Activated CD4-positive, alpha-beta T cell treated with anti-CD3 and anti-CD28 coated beads for 36 hours (primary cell): ENCODE measurements at regions not wholly inside any gene's neighbourhood (a gene's known extent, or its start where the extent isn't known, plus 50 kb on each side); places are given as distances from the start of the nearest gene placed in this dataset.

Experiments
- ATAC-seq: fragments of 200-7000 bp; cut with Tn5 transposase; one replicate; pipeline ENCODE4 v1.10.0; 2021; ENCODE audit warnings: mild to moderate bottlenecking, moderate library complexity
- CTCF ChIA-PET: fragments of 350-600 bp; sonication (Branson Sonifier 250); formaldehyde crosslinking; loops from one replicate; lab custom pipeline; 2021; ENCODE audit warnings: antibody characterized with exemption; lab: Charles Lee
- POLR2A ChIA-PET: fragments of 350-600 bp; sonication (Branson Sonifier 250); formaldehyde crosslinking; loops from one replicate; lab custom pipeline; 2021; ENCODE audit warnings: antibody characterized with exemption, inconsistent platforms; lab: Charles Lee
- DNase-seq: peaks from one replicate; pipeline ENCODE4 v3.0.0-alpha.2; 2020
- H3K27ac Mint-ChIP-seq: one replicate; pipeline ENCODE4 v1.8.0; 2021; ENCODE audit warnings: mixed read lengths
- H3K27me3 Mint-ChIP-seq: one replicate; pipeline ENCODE4 v1.8.0; 2021; ENCODE audit warnings: mixed read lengths
- H3K36me3 Mint-ChIP-seq: one replicate; pipeline ENCODE4 v1.8.0; 2021; ENCODE audit warnings: low read depth, mixed read lengths
- H3K4me1 Mint-ChIP-seq: one replicate; pipeline ENCODE4 v1.8.0; 2021; ENCODE audit warnings: mixed read lengths
- H3K4me3 Mint-ChIP-seq: one replicate; pipeline ENCODE4 v1.8.0; 2021; ENCODE audit warnings: mild to moderate bottlenecking, moderate library complexity, mixed read lengths
- H3K9me3 Mint-ChIP-seq: one replicate; pipeline ENCODE4 v1.8.0; 2021; ENCODE audit warnings: low read depth, mixed read lengths
- intact Hi-C, 2 experiments: fragments of 100-400 bp; cut with DNase I in 1 of 2; cut with micrococcal nuclease in 1 of 2; formaldehyde crosslinking; loops; one replicate each; pipeline versions ENCODE4 v1.14.2 to v1.15.1; 2022 to 2024; cut with DNase I, micrococcal nuclease

DNA sequence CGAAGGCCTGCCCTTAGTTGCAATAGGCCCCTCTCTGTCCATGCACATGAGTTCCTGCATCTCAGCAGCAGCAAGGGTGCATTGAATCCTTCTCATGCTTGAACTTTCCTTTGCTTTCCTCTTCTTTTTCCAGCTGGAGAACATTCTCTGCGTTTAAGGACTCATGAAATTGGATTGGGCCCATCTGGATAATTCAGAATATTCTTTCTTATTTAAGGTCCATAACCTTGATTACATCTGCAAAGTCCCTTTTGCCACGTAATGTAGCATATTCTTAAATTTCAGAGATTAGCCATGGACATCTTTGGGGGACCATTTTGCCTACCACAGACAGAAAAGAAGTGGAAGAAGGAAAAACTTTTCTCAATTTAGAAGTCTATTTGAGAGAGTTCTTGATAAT, 159.7 kb upstream of the C21orf91 start:
- CTCF ChIA-PET = no interaction called here
- Mint-ChIP-seq H3K27ac (no peak overlapping the region), H3K4me3 (no peak overlapping the region), H3K36me3 (no peaks in the 10 kb centered on the region), H3K9me3 (no peaks in the 10 kb centered on the region), H3K4me1 (no peaks in the 10 kb centered on the region), H3K27me3 (no peaks in the 10 kb centered on the region)
- POLR2A ChIA-PET = no interaction called here
- no peak for DNase-seq
- intact Hi-C loops = no loop called here
- ATAC-seq = no peak

DNA sequence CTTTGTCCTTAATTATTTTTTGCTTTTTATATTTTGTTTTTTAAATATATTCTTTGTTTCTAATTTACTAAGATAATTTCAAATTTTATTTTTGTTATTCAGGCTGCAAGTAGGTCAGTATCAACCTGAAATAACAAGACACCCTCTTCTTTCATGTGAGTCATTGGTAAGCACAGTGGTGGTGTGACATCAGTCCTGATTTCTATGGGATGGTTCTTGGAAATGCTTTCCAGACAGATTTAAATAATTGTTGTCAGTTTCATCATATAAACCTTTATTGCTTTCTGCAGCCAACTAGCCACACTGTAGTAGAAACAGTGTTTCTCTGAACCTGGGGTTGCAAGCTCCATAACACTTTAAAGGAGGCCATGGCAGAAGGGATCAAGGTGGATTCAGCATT, 157.5 kb upstream of the C21orf91 start:
- no peaks in the 10 kb centered on the region for H3K4me1 Mint-ChIP-seq
- POLR2A ChIA-PET = no interaction called here
- no peaks in the 10 kb centered on the region for H3K9me3 Mint-ChIP-seq
- H3K27me3 Mint-ChIP-seq = no peaks in the 10 kb centered on the region
- intact Hi-C loops = no loop called here
- DNase-seq (no peak), ATAC-seq (no peak)
- CTCF ChIA-PET = no interaction called here
- H3K4me3 Mint-ChIP-seq = no peak overlapping the region
- H3K36me3 Mint-ChIP-seq = no peaks in the 10 kb centered on the region
- H3K27ac Mint-ChIP-seq = no peak overlapping the region

GRCh38 chr21:17976139-17976538, 157.0 kb upstream of the C21orf91 start:
- ATAC-seq (no peak), DNase-seq (no peak)
- no peaks in the 10 kb centered on the region for H3K27me3 Mint-ChIP-seq
- H3K36me3 Mint-ChIP-seq = no peaks in the 10 kb centered on the region
- H3K27ac Mint-ChIP-seq = no peak overlapping the region
- no peaks in the 10 kb centered on the region for H3K9me3 Mint-ChIP-seq
- no peaks in the 10 kb centered on the region for H3K4me1 Mint-ChIP-seq
- intact Hi-C loops = no loop called here
- POLR2A ChIA-PET = no interaction called here
- no peak overlapping the region for H3K4me3 Mint-ChIP-seq
- CTCF ChIA-PET = no interaction called here

- ChIA-PET POLR2A (no interaction called here), CTCF (interaction anchor here (1.0 kb wide), 1 partner anchor 143 kb away, joined by 3 read pairs; no protein-coding TSS in a partner anchor)
- H3K27me3 Mint-ChIP-seq = no peaks in the 10 kb centered on the region
- no peak for ATAC-seq
- no peaks in the 10 kb centered on the region for H3K36me3 Mint-ChIP-seq
- no peak overlapping the region for H3K27ac Mint-ChIP-seq
- no peak overlapping the region for H3K4me3 Mint-ChIP-seq
- H3K4me1 Mint-ChIP-seq = no peaks in the 10 kb centered on the region
- DNase-seq = no peak
- intact Hi-C loops = no loop called here
- H3K9me3 Mint-ChIP-seq = no peaks in the 10 kb centered on the region
Measured at GRCh38 chr21:17967319-17967718, 148.2 kb upstream of the C21orf91 start.

- intact Hi-C loops = no loop called here
- DNase-seq (no peak), ATAC-seq (no peak)
- POLR2A ChIA-PET = no interaction called here
- Mint-ChIP-seq H3K9me3 (no peaks in the 10 kb centered on the region), H3K36me3 (no peaks in the 10 kb centered on the region), H3K27me3 (no peaks in the 10 kb centered on the region), H3K27ac (no peak overlapping the region), H3K4me3 (no peak overlapping the region), H3K4me1 (no peaks in the 10 kb centered on the region)
- CTCF ChIA-PET = no interaction called here
Measured at GRCh38 chr21:17964716-17965115, 145.6 kb upstream of the C21orf91 start.

DNA sequence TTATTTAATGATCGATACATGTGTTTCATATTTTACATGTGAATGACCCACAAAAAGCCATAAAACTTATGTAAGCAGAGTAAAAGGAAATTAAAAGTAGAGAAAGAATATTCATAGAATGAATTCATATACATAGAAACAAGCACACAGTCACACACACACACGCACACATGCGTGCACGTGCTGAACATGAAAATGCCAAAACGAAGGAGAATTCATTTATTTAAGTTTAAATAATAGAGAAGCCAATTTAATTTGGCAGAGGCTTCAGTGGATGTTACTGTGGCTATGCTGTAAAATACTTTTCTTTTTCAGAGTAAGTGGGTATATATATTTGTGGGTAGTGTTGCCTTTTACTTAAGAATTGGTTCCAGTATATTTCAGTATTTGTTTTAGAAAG, 145.0 kb upstream of the C21orf91 start:
- CTCF ChIA-PET = no interaction called here
- no peak for DNase-seq
- POLR2A ChIA-PET = no interaction called here
- H3K27me3 Mint-ChIP-seq = no peaks in the 10 kb centered on the region
- H3K27ac Mint-ChIP-seq = no peak overlapping the region
- H3K36me3 Mint-ChIP-seq = no peaks in the 10 kb centered on the region
- no peak overlapping the region for H3K4me3 Mint-ChIP-seq
- no peak for ATAC-seq
- intact Hi-C loops = no loop called here
- no peaks in the 10 kb centered on the region for H3K9me3 Mint-ChIP-seq
- no peaks in the 10 kb centered on the region for H3K4me1 Mint-ChIP-seq

- ChIA-PET CTCF (no interaction called here), POLR2A (no interaction called here)
- no peaks in the 10 kb centered on the region for H3K27me3 Mint-ChIP-seq
- no peaks in the 10 kb centered on the region for H3K36me3 Mint-ChIP-seq
- intact Hi-C loops = no loop called here
- no peak overlapping the region for H3K4me3 Mint-ChIP-seq
- ATAC-seq = no peak
- H3K9me3 Mint-ChIP-seq = peaks cover under 1% of the 10 kb centered on the region
- DNase-seq = no peak
- H3K27ac Mint-ChIP-seq = no peak overlapping the region
- no peaks in the 10 kb centered on the region for H3K4me1 Mint-ChIP-seq
Measured at GRCh38 chr21:17950591-17950990, 131.4 kb upstream of the C21orf91 start.

DNA sequence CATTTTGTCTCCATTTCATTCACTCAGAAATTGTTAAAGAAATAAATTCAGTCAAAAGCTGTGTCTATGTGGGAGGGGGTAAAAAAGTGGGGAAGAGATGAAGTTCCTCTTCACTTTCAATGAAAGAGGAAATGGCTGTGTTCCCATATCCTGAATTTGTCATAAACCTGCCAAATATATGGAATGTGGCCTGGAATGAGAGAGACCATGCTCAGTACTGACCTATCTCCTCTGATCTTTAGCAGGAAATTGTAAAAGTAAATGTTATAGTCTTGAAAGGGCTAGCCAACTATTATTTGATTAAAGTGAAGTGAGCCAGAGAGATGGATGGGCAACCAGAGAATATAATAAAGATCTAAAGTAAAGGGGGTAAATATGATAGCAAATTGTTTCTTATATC, 130.3 kb upstream of the C21orf91 start:
- intact Hi-C loops = no loop called here
- Mint-ChIP-seq H3K27me3 (no peaks in the 10 kb centered on the region), H3K36me3 (no peaks in the 10 kb centered on the region), H3K4me3 (no peak overlapping the region), H3K27ac (no peak overlapping the region), H3K4me1 (no peaks in the 10 kb centered on the region), H3K9me3 (peaks cover 6% of the 10 kb centered on the region)
- POLR2A ChIA-PET = no interaction called here
- CTCF ChIA-PET = interaction anchor here (2.4 kb wide), 1 partner anchor 24 kb away, joined by 15 read pairs; no protein-coding TSS in a partner anchor
- ATAC-seq (no peak), DNase-seq (no peak)

DNA sequence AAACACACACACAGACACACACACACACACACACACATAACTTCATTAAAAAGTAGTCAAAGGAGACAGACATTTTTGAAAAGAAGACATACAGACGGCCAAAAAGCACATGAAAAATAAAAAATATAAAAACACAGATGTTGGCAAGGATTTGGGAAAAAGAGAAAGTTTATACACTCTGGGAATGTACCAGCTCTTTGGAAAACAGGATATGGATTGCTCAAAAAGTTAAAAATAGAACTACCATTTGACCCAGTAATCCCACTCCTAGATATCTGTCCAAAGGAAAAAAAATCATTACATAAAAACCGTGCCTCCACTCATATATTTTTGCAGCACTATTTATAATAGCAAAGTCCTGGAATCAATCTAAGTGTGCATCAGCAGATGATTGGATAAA, 128.4 kb upstream of the C21orf91 start:
- no peaks in the 10 kb centered on the region for H3K27me3 Mint-ChIP-seq
- DNase-seq = no peak
- H3K4me3 Mint-ChIP-seq = no peak overlapping the region
- CTCF ChIA-PET = interaction anchor here (2.4 kb wide), 1 partner anchor 22 kb away, joined by 15 read pairs; no protein-coding TSS in a partner anchor
- H3K9me3 Mint-ChIP-seq = peaks cover 6% of the 10 kb centered on the region
- no peaks in the 10 kb centered on the region for H3K4me1 Mint-ChIP-seq
- no peaks in the 10 kb centered on the region for H3K36me3 Mint-ChIP-seq
- H3K27ac Mint-ChIP-seq = no peak overlapping the region
- intact Hi-C loops = no loop called here
- ATAC-seq = no peak
- POLR2A ChIA-PET = no interaction called here

- ChIA-PET CTCF (interaction anchor here (0.7 to 1.4 kb wide), 5 partner anchors 8 to 128 kb away, joined by 3 to 5 read pairs (median 4); no protein-coding TSS in a partner anchor), POLR2A (no interaction called here)
- no peak overlapping the region for H3K4me3 Mint-ChIP-seq
- no peak for ATAC-seq
- no peak overlapping the region for H3K27ac Mint-ChIP-seq
- no peaks in the 10 kb centered on the region for H3K36me3 Mint-ChIP-seq
- no peak for DNase-seq
- peaks cover 5% of the 10 kb centered on the region for H3K27me3 Mint-ChIP-seq
- no peaks in the 10 kb centered on the region for H3K4me1 Mint-ChIP-seq
- peaks cover 3% of the 10 kb centered on the region for H3K9me3 Mint-ChIP-seq
- intact Hi-C loops = no loop called here
Measured at GRCh38 chr21:17931080-17931479, 111.9 kb upstream of the C21orf91 start.

- no peak overlapping the region for H3K27ac Mint-ChIP-seq
- no peaks in the 10 kb centered on the region for H3K36me3 Mint-ChIP-seq
- no peak overlapping the region for H3K4me3 Mint-ChIP-seq
- ATAC-seq = no peak
- peaks cover 3% of the 10 kb centered on the region for H3K9me3 Mint-ChIP-seq
- H3K4me1 Mint-ChIP-seq = no peaks in the 10 kb centered on the region
- POLR2A ChIA-PET = no interaction called here
- peaks cover 5% of the 10 kb centered on the region for H3K27me3 Mint-ChIP-seq
- no peak for DNase-seq
- intact Hi-C loops = no loop called here
- CTCF ChIA-PET = interaction anchor here (0.6 to 1.4 kb wide), 2 partner anchors 26 to 101 kb away, joined by 3 to 5 read pairs; no protein-coding TSS in a partner anchor
Measured at GRCh38 chr21:17930093-17930492, 110.9 kb upstream of the C21orf91 start.

GRCh38 chr21:17929510-17929909, 110.4 kb upstream of the C21orf91 start:
- Mint-ChIP-seq H3K27ac (no peak overlapping the region), H3K27me3 (peaks cover 5% of the 10 kb centered on the region), H3K9me3 (peaks cover 3% of the 10 kb centered on the region), H3K36me3 (no peaks in the 10 kb centered on the region), H3K4me3 (no peak overlapping the region), H3K4me1 (no peaks in the 10 kb centered on the region)
- DNase-seq (no peak), ATAC-seq (no peak)
- intact Hi-C loops = loop anchor here in 1 of 2 experiments (10.0 kb wide), 1 partner anchor 545 kb away; no protein-coding TSS in a partner anchor
- CTCF ChIA-PET = interaction anchor here (1.2 kb wide), 1 partner anchor 8 kb away, joined by 3 read pairs; no protein-coding TSS in a partner anchor
- POLR2A ChIA-PET = no interaction called here
